Heart left ventricle (tissue), 13 donors: ENCODE measurements at regions not wholly inside any gene's neighbourhood (a gene's known extent, or its start where the extent isn't known, plus 50 kb on each side); places are given as distances from the start of the nearest gene placed in this dataset.

Experiments used
- POLR2A ChIP-seq, 2 donors: fragments of 450-650 bp; IDR thresholded peaks; one replicate each; pipeline ENCODE4 v1.6.1; 2017; ENCODE audit warnings: antibody characterized with exemption in 2 of 2, mild to moderate bottlenecking in 2 of 2, moderate library complexity in 2 of 2
- TF ChIP-seq, protein P1 (sequence below), 12 donors: fragments of 200-600 bp; sonication (generic) in 4 of 12; IDR thresholded peaks; one replicate each; pipeline versions ENCODE4 v1.5.0 to v1.8.0; 2018 to 2022; ENCODE audit warnings: antibody characterized with exemption in 12 of 12, mild to moderate bottlenecking in 5 of 12
- donor health status: ischemic (EF 13 %, LVEDD 7.1; RV severe dilation, severe dysfunction).
- donor health status: DM: no; HTN: yes; CAD: no.
- donor health status: DM: no; HTN: no; CAD: no.
- donor health status: ischemic (EF 25% LVEDD 6.9; RV normal size, moderate dysfunction).
- donor health status: ischemic (EF 25% LVEDD 5.7; RV mildly dilated, moderate dysfunction).
- donor health status: ischemic (EF 35%, LVEDD 5.7; RV mildly dilated, moderate dysfunction).
- donor health status: nonischemic (EF 11% LVEDD 7.7; RV severe dilation, severe dysfunction).
- donor health status: DM: yes; HTN: yes; CAD: no.
- donor health status: PGD.
- donor health status: ischemic (EF 29% LVEDD 5.4; RV normal size, mild dysfunction).
- donor health status: nonischemic (EF 23%, LVEDD 6.1; RV moderate dilation, normal function).

DNA sequence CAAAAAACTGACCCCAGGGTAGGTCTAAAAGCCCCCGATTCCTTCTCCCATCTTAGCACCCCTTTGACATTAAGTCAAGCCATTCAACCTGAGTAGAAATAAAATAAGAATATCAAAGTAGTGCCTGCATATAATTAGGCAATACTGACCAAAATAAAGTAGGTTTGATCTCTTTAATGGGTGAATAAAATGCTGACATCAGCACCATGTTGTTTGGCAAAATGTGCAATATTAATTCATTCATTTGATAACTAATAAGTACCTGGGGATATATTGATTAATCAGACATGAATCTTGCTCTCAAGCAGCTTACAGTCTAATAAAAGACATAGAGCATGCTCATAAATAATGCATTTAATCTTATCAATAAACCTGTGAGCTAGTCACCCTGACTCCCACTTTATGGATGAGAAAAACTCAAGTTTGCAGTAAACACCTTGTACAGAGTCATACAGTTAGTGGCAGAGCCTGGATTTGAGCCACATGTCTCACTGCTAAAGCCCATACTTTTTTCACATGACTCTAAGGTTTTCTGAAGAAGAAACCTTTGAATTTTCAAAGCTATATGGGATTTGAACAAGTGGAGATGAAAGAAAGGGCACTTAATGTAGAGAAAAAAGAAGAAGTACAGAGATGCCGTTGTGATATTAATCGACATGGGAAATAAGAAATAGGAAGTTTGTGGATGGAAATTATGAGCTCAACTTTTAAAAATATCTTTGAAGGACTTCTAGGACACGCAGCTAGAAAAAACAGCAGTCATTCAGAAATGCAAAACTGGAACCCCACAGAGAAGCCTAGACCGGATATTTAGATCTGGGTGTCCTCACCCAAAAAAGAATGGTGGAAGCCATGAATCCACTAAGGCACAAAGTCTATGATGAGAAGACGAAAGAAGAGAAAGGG lies 183.9 kb downstream of the TOMM20 start:
- TF ChIP-seq POLR2A (IDR thresholded peaks at IDR 0.05): no peak
- TF ChIP-seq, protein P1, sequence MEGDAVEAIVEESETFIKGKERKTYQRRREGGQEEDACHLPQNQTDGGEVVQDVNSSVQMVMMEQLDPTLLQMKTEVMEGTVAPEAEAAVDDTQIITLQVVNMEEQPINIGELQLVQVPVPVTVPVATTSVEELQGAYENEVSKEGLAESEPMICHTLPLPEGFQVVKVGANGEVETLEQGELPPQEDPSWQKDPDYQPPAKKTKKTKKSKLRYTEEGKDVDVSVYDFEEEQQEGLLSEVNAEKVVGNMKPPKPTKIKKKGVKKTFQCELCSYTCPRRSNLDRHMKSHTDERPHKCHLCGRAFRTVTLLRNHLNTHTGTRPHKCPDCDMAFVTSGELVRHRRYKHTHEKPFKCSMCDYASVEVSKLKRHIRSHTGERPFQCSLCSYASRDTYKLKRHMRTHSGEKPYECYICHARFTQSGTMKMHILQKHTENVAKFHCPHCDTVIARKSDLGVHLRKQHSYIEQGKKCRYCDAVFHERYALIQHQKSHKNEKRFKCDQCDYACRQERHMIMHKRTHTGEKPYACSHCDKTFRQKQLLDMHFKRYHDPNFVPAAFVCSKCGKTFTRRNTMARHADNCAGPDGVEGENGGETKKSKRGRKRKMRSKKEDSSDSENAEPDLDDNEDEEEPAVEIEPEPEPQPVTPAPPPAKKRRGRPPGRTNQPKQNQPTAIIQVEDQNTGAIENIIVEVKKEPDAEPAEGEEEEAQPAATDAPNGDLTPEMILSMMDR (IDR thresholded peaks at IDR 0.05): no peak
